Kidney (tissue), 10 donors: ENCODE measurements at regions not wholly inside any gene's neighbourhood (a gene's known extent, or its start where the extent isn't known, plus 50 kb on each side); places are given as distances from the start of the nearest gene placed in this dataset.
"Not testable (repeated sequence)": the region's sequence is repeated elsewhere in the genome, so short reads cannot be mapped to it uniquely, and the experiment has no call there.

ENCODE experiments used
- DNase-seq, 5 donors: peaks; one replicate each; pipeline ENCODE4 v3.0.0-alpha.2; 2013 to 2020
- FAIRE-seq: peaks from 2 replicates; lab custom pipeline; 2012; peaks lifted over from hg19 to GRCh38; lab: Jason Lieb, UNC
- H3K27ac ChIP-seq, 2 donors: one replicate each; pipeline ENCODE4 v1.7.0; 2013; ENCODE audit warnings: low read depth in 2 of 2, low read length in 2 of 2, inconsistent platforms in 1 of 2
- H3K27me3 ChIP-seq: one replicate; pipeline ENCODE4 v1.7.1; 2013; ENCODE audit warnings: low read length, inconsistent platforms; ENCODE audit not compliant: control insufficient read depth, insufficient read depth
- H3K36me3 ChIP-seq, 3 donors: one replicate each; pipeline versions ENCODE4 v1.7.0 to v1.7.1; 2013; ENCODE audit warnings: low read length in 3 of 3, control low read depth in 1 of 3, inconsistent platforms in 1 of 3; ENCODE audit not compliant: insufficient read depth in 3 of 3, control insufficient read depth in 2 of 3
- H3K4me1 ChIP-seq, 3 donors: one replicate each; pipeline versions ENCODE4 v1.7.0 to v1.7.1; 2013; ENCODE audit warnings: low read length in 3 of 3, inconsistent platforms in 1 of 3, low read depth in 1 of 3; ENCODE audit not compliant: control insufficient read depth in 2 of 3, insufficient read depth in 2 of 3
- H3K4me3 ChIP-seq, 3 donors: one replicate each; pipeline versions ENCODE4 v1.7.0 to v1.8.1; 2013; ENCODE audit warnings: low read length in 3 of 3, control low read depth in 1 of 3, inconsistent platforms in 1 of 3
- H3K9ac ChIP-seq, 3 donors: one replicate each; pipeline versions ENCODE4 v1.7.0 to v1.7.1; 2013; ENCODE audit warnings: low read length in 3 of 3, control low read depth in 1 of 3, inconsistent platforms in 1 of 3
- H3K9me3 ChIP-seq, 3 donors: one replicate each; pipeline versions ENCODE4 v1.7.0 to v1.7.1; 2013; ENCODE audit warnings: low read length in 3 of 3, control low read depth in 1 of 3, inconsistent platforms in 1 of 3; ENCODE audit not compliant: control insufficient read depth in 2 of 3, insufficient read depth in 1 of 3
- intact Hi-C: fragments of 100-400 bp; cut with DNase I; formaldehyde crosslinking; loops from one replicate; pipeline ENCODE4 v1.11.1; 2022
- donor health status: control.
- donor health status: control.
- donor health status: DM: yes; HTN: yes; CAD: no.
- donor health status: Normal renal cell carcinoma (clear cell type).

- intact Hi-C loops = not testable (repeated sequence)
These were observed 595.1 kb downstream of the RPIA start for GRCh38 chr2:89286448-89287080.

GRCh38 chr2:89287084-89287483, 595.6 kb downstream of the RPIA start:
- H3K27ac ChIP-seq, H3K27me3 ChIP-seq, H3K9ac ChIP-seq, FAIRE-seq, intact Hi-C loops, H3K4me3 ChIP-seq, H3K4me1 ChIP-seq, DNase-seq, H3K9me3 ChIP-seq, H3K36me3 ChIP-seq: not testable (repeated sequence)

More at GRCh38 chr2:89286448-89287080, 595.1 kb downstream of the RPIA start:
- not testable (repeated sequence) for H3K27ac ChIP-seq, DNase-seq, H3K9me3 ChIP-seq, H3K4me1 ChIP-seq, H3K27me3 ChIP-seq, H3K36me3 ChIP-seq, H3K4me3 ChIP-seq, FAIRE-seq, H3K9ac ChIP-seq

DNA sequence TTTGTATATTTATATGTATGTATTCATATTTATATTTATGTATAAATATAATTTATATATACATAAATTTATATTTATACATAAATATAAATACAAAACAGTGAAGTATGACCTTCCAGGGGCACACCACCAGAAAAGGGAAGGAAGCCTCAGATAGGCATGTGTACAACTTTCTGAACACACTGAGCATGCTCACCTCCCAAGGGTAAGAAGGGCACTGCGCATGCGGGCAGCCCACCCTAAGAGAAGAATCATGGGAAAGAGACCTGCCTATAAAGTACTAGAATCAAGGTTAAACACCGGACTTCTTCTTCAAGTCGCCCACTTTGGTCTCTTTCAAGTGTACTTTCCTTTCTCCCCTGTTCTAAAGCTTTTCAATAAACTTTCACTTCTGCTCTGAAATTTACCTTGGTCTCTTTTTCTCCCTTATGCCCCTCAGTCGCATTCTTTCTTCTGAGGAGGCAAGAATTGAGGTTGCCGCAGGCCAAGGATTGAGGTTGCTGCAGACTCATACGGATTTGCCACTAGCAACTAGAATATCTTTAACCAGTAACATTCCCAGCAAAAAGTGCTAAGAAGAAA, 600.3 kb downstream of the RPIA start:
- intact Hi-C loops, H3K27me3 ChIP-seq, H3K27ac ChIP-seq, H3K4me1 ChIP-seq, H3K36me3 ChIP-seq, H3K4me3 ChIP-seq, H3K9me3 ChIP-seq, H3K9ac ChIP-seq, DNase-seq: not testable (repeated sequence)
- peak; percentile 79 for FAIRE-seq

DNA sequence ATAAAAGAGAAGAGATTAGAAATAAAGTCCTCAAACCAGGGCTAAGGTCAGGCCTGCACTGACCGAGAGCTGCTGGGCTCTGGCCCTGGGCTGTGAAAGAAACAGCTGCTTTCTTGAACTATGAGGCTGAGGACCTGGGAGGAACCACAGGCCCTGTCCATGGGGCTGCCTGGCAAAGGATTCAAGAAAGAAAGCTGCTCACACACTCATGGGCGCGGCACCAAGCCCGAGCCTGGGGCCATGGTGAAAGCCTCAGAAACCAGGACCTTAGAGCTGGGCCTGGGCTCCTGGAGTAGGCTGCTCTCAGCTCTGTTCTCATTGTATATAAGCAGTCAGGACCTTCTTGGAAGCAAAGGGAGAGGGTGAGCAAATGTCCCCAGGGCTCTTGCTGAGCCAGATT, 601.9 kb downstream of the RPIA start:
- H3K27me3 ChIP-seq, H3K27ac ChIP-seq, H3K9me3 ChIP-seq, H3K36me3 ChIP-seq, H3K4me3 ChIP-seq, FAIRE-seq, H3K4me1 ChIP-seq, H3K9ac ChIP-seq, intact Hi-C loops, DNase-seq: not testable (repeated sequence)

- FAIRE-seq, H3K9ac ChIP-seq: not testable (repeated sequence)
These were observed 602.9 kb downstream of the RPIA start for GRCh38 chr2:89294335-89294734.

DNA sequence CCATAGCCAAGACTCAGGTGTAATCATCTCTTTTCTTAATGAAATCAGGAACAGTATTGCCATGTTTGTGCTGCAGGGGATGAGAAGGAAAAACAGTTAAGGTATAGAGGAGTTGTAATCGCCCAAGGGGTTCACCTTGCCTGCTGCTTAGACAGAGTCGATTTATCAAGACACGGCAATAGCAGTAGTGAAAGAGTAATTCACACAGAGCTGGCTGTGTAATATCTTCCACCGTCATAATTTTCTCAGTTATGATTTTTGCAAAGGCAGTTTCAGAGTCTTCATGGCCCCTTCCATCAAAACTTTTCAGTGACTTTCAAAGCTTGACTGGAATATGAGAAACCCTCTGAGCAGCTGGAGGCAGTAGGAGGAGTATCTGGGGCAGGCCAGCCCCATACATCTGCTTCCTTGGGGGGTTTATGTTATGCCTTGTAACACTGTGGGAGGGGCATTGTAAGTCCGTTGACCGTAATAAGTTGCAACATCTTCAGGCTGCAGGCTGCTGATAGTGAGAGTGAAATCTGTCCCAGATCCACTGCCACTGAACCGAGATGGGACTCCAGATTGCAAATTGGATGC, 605.4 kb downstream of the RPIA start:
- FAIRE-seq, H3K27me3 ChIP-seq, H3K36me3 ChIP-seq, H3K9ac ChIP-seq, H3K9me3 ChIP-seq, H3K4me1 ChIP-seq, H3K4me3 ChIP-seq, DNase-seq, intact Hi-C loops, H3K27ac ChIP-seq: not testable (repeated sequence)

More at GRCh38 chr2:89294335-89294734, 602.9 kb downstream of the RPIA start:
- H3K4me3 ChIP-seq, intact Hi-C loops, H3K9me3 ChIP-seq, DNase-seq, H3K4me1 ChIP-seq, H3K27me3 ChIP-seq, H3K27ac ChIP-seq, H3K36me3 ChIP-seq: not testable (repeated sequence)

GRCh38 chr2:89299196-89299595, 607.7 kb downstream of the RPIA start:
- H3K27ac ChIP-seq, DNase-seq, H3K9ac ChIP-seq, intact Hi-C loops, H3K4me1 ChIP-seq, H3K27me3 ChIP-seq, H3K9me3 ChIP-seq, H3K36me3 ChIP-seq, FAIRE-seq, H3K4me3 ChIP-seq: not testable (repeated sequence)

- H3K4me3 ChIP-seq, H3K9me3 ChIP-seq, H3K27me3 ChIP-seq, DNase-seq, H3K27ac ChIP-seq, H3K4me1 ChIP-seq, H3K9ac ChIP-seq, FAIRE-seq, intact Hi-C loops, H3K36me3 ChIP-seq: not testable (repeated sequence)
These were observed 614.1 kb downstream of the RPIA start for GRCh38 chr2:89305623-89306022.
